Urothelium cell line (cell line): ENCODE measurements at regions not wholly inside any gene's neighbourhood (a gene's known extent, or its start where the extent isn't known, plus 50 kb on each side); places are given as distances from the start of the nearest gene placed in this dataset.

Experiments used
- DNase-seq: peaks from one replicate; pipeline ENCODE4 v3.0.0; 2011; ENCODE audit warnings: low spot score, mixed read lengths
- FAIRE-seq: peaks from 2 replicates; lab custom pipeline; 2011; peaks lifted over from hg19 to GRCh38; lab: Jason Lieb, UNC

GRCh38 chr9:119435076-119435475, 65.8 kb upstream of the BRINP1 start:
- DNase-seq (no peak), FAIRE-seq (no peak)

- no peak for FAIRE-seq
Measured at GRCh38 chr9:119432428-119432827, 63.2 kb upstream of the BRINP1 start.

GRCh38 chr9:119429302-119429701, 60.1 kb upstream of the BRINP1 start:
- FAIRE-seq = no peak
- DNase-seq = no peak

More at GRCh38 chr9:119432428-119432827, 63.2 kb upstream of the BRINP1 start:
- DNase-seq = no peak

GRCh38 chr9:119420231-119420630, 51.0 kb upstream of the BRINP1 start:
- no peak for DNase-seq
- FAIRE-seq = no peak
